T-helper 17 cell (primary cell): ENCODE measurements at regions not wholly inside any gene's neighbourhood (a gene's known extent, or its start where the extent isn't known, plus 50 kb on each side); places are given as distances from the start of the nearest gene placed in this dataset.

Source experiments
- ATAC-seq: fragments of 150-1000 bp; cut with Tn5 transposase; 2 replicates; pipeline ENCODE4 v1.10.0; 2021; ENCODE audit warnings: mild to moderate bottlenecking, moderate library complexity
- DNase-seq, 3 donors: peaks; one replicate each; pipeline versions ENCODE4 v3.0.0 to v3.0.0-alpha.2; 2020 to 2021
- H3K9me3 ChIP-seq: one replicate; pipeline ENCODE4 v1.7.0; 2013; ENCODE audit warnings: low read length, mild to moderate bottlenecking; ENCODE audit not compliant: control insufficient read depth, poor library complexity, severe bottlenecking
- H3K27ac Mint-ChIP-seq: one replicate; pipeline ENCODE4 v1.8.0; 2022; ENCODE audit warnings: mild to moderate bottlenecking, moderate library complexity, mixed read lengths
- H3K27me3 Mint-ChIP-seq: one replicate; pipeline ENCODE4 v1.8.0; 2022; ENCODE audit warnings: mixed read lengths
- H3K36me3 Mint-ChIP-seq: one replicate; pipeline ENCODE4 v1.8.0; 2022; ENCODE audit warnings: low read depth, mixed read lengths
- H3K4me1 Mint-ChIP-seq: one replicate; pipeline ENCODE4 v1.8.0; 2022; ENCODE audit warnings: mild to moderate bottlenecking, mixed read lengths
- H3K4me3 Mint-ChIP-seq: one replicate; pipeline ENCODE4 v1.8.0; 2022; ENCODE audit warnings: mild to moderate bottlenecking, moderate library complexity, mixed read lengths

- Mint-ChIP-seq H3K27ac (no peak overlapping the region), H3K4me3 (no peak overlapping the region)
These were observed 117.1 kb upstream of the AP1S2 start for GRCh38 chrX:15971696-15972095.

DNA sequence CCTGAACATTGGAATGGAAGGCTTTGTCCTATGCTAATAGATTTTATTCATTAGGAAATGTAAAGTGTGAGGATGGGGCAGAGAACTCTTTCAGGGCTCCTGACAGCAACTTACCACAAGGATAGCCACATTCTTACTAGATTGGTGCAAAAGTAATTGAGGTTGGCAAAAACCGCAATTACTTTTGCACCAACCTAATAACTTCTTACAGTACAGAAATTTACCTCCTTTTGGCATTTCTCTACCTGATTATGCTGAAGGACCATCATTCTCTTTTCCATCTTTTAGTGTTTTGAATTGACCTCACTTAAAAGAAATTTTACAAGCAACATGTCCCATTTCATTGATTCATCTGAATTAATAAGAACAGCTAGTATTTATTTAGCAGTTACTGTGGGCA lies 109.2 kb upstream of the AP1S2 start:
- no peak overlapping the region for H3K4me3 Mint-ChIP-seq
- H3K9me3 ChIP-seq = no peaks in the 10 kb centered on the region
- H3K4me1 Mint-ChIP-seq = no peaks in the 10 kb centered on the region
- H3K27me3 Mint-ChIP-seq = no peaks in the 10 kb centered on the region
- no peak for DNase-seq
- ATAC-seq = no peak
- no peak overlapping the region for H3K27ac Mint-ChIP-seq
- H3K36me3 Mint-ChIP-seq = no peaks in the 10 kb centered on the region

More at GRCh38 chrX:15971696-15972095, 117.1 kb upstream of the AP1S2 start:
- no peaks in the 10 kb centered on the region for H3K9me3 ChIP-seq
- no peaks in the 10 kb centered on the region for H3K27me3 Mint-ChIP-seq
- H3K4me1 Mint-ChIP-seq = peaks cover 4% of the 10 kb centered on the region
- DNase-seq (no peak), ATAC-seq (no peak)
- no peaks in the 10 kb centered on the region for H3K36me3 Mint-ChIP-seq

- Mint-ChIP-seq H3K4me1 (no peaks in the 10 kb centered on the region), H3K27ac (no peak overlapping the region), H3K36me3 (no peaks in the 10 kb centered on the region), H3K27me3 (no peaks in the 10 kb centered on the region), H3K4me3 (no peak overlapping the region)
- H3K9me3 ChIP-seq = no peaks in the 10 kb centered on the region
- ATAC-seq (no peak), DNase-seq (no peak)
These were observed 105.6 kb upstream of the AP1S2 start for GRCh38 chrX:15960237-15960636.

DNA sequence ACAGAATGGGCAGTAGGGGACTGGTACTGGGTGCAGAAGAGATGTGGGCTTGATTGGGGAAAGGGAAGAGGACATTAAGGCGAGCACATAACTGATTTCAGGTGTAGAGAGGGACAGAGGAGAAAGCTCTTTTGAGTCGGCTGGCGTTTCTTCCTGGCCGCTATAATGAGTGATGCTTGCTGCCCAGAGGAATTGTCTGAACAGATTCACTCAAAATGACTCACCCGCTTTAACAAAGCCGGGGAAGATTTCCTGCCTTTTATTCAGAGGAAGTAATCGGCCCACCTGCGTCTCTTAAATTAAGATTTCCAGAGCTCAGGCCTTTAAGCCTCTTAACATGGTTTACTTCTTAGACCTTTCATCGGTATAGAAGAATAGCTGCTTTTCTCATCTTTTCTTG lies 102.1 kb upstream of the AP1S2 start:
- no peak for DNase-seq
- H3K4me3 Mint-ChIP-seq = no peak overlapping the region
- no peaks in the 10 kb centered on the region for H3K27me3 Mint-ChIP-seq
- H3K36me3 Mint-ChIP-seq = no peaks in the 10 kb centered on the region
- no peak for ATAC-seq
- H3K4me1 Mint-ChIP-seq = no peaks in the 10 kb centered on the region
- H3K27ac Mint-ChIP-seq = no peak overlapping the region
- no peaks in the 10 kb centered on the region for H3K9me3 ChIP-seq

GRCh38 chrX:15953801-15954200 lies 99.2 kb upstream of the AP1S2 start:
- Mint-ChIP-seq H3K4me1 (no peaks in the 10 kb centered on the region), H3K27me3 (no peaks in the 10 kb centered on the region), H3K36me3 (no peaks in the 10 kb centered on the region), H3K4me3 (no peak overlapping the region), H3K27ac (no peak overlapping the region)
- ATAC-seq (no peak), DNase-seq (no peak)
- no peaks in the 10 kb centered on the region for H3K9me3 ChIP-seq

- H3K9me3 ChIP-seq = no peaks in the 10 kb centered on the region
- DNase-seq (no peak), ATAC-seq (no peak)
- Mint-ChIP-seq H3K27me3 (no peaks in the 10 kb centered on the region), H3K4me1 (no peaks in the 10 kb centered on the region), H3K4me3 (no peak overlapping the region), H3K36me3 (no peaks in the 10 kb centered on the region), H3K27ac (no peak overlapping the region)
These were observed 97.6 kb upstream of the AP1S2 start for GRCh38 chrX:15952212-15952611.

- ATAC-seq = no peak
- no peak for DNase-seq
- Mint-ChIP-seq H3K4me3 (no peak overlapping the region), H3K4me1 (no peaks in the 10 kb centered on the region), H3K27ac (no peak overlapping the region), H3K27me3 (no peaks in the 10 kb centered on the region), H3K36me3 (no peaks in the 10 kb centered on the region)
- no peaks in the 10 kb centered on the region for H3K9me3 ChIP-seq
These were observed 93.7 kb upstream of the AP1S2 start for GRCh38 chrX:15948318-15948660.

GRCh38 chrX:15947648-15948317 lies 93.2 kb upstream of the AP1S2 start:
- ATAC-seq (no peak), DNase-seq (no peak)
- H3K36me3 Mint-ChIP-seq = no peaks in the 10 kb centered on the region
- no peaks in the 10 kb centered on the region for H3K9me3 ChIP-seq
- no peak overlapping the region for H3K4me3 Mint-ChIP-seq
- H3K4me1 Mint-ChIP-seq = no peaks in the 10 kb centered on the region
- H3K27ac Mint-ChIP-seq = no peak overlapping the region
- H3K27me3 Mint-ChIP-seq = no peaks in the 10 kb centered on the region

DNA sequence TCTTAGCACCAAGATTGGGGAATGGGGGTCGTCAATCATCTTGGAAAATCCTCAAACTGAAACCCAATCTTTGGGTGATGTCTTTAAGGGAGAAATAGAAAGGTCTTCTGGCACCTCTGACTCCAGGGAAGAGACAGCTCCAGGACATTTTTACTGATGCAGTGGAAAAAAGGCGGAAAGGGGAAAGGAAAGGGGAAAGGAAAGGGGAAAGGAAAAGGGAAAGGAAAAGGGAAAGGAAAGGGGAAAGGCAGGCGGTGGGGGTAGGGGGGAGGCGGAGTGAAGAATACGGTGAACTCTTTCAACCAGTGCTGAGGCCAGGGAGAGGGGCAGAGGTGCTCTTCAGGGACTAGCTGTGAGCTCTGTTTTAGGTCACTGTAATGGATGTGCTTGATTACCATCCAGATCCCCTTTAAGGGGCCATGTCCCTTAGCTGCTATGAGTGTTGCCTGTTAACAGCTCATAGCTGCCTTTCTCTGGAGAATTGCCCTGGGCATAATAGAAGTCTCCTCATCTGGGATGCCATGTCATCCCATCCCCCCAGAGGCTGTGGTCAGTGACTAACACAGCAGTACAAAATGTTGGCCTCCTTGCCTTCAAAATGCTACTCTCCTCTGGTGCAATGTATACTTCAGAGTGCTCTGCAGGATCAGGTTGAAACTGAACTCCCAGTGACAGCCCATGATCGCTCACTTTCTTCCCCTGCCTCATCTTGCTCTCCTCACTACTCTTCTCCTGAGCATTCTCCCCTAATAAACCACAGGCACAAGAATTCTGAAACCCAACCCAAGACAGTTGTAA lies 92.4 kb upstream of the AP1S2 start:
- Mint-ChIP-seq H3K4me1 (no peaks in the 10 kb centered on the region), H3K27ac (no peak overlapping the region), H3K27me3 (no peaks in the 10 kb centered on the region), H3K4me3 (no peak overlapping the region), H3K36me3 (no peaks in the 10 kb centered on the region)
- ATAC-seq = no peak
- H3K9me3 ChIP-seq = no peaks in the 10 kb centered on the region
- DNase-seq = no peak

GRCh38 chrX:15943391-15943790 lies 88.8 kb upstream of the AP1S2 start:
- Mint-ChIP-seq H3K4me1 (no peaks in the 10 kb centered on the region), H3K36me3 (no peaks in the 10 kb centered on the region), H3K27me3 (no peaks in the 10 kb centered on the region), H3K4me3 (no peak overlapping the region), H3K27ac (no peak overlapping the region)
- DNase-seq (no peak), ATAC-seq (no peak)
- no peaks in the 10 kb centered on the region for H3K9me3 ChIP-seq

DNA sequence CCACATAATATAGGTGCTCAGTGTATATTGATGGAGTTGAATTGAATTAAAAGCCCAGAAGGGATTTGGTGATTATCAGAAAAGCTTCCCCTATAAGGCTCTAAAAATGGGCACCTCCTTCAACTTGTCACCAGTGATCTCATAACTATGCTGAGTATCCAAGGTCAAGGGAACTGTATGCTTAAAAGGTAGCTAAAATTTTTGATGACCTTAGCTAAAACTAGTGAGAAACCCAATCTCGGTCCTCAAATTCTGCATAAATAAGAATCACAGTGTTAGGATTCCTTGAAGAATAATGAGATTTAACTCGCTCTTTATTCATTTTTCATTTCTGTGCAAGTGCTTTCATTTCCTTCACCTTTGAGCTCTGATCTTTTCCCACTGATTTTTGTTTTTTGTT lies 87.7 kb upstream of the AP1S2 start:
- Mint-ChIP-seq H3K27ac (no peak overlapping the region), H3K4me1 (no peaks in the 10 kb centered on the region), H3K4me3 (no peak overlapping the region), H3K27me3 (no peaks in the 10 kb centered on the region), H3K36me3 (no peaks in the 10 kb centered on the region)
- no peaks in the 10 kb centered on the region for H3K9me3 ChIP-seq
- no peak for ATAC-seq
- DNase-seq = no peak

DNA sequence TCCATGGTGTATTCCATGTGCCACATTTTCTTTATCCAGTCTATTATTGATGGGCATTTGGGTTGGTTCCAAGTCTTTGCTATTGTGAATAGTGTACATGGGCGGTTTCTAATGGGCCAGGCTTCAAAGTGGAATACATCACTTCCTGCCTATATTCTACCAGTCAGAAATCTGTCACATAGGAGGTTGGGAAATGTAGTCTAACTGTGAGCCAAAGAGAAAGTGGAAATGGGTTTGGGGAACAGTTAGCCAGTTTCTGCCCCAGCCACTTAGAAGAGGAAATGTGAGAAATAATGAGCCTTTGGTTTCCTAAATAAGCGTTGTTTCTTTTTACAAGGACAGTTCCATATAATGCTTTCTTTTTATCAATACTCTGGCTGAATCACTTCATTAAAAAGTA lies 85.1 kb upstream of the AP1S2 start:
- H3K9me3 ChIP-seq = no peaks in the 10 kb centered on the region
- DNase-seq = no peak
- no peaks in the 10 kb centered on the region for H3K36me3 Mint-ChIP-seq
- no peak for ATAC-seq
- no peaks in the 10 kb centered on the region for H3K27me3 Mint-ChIP-seq
- no peak overlapping the region for H3K4me3 Mint-ChIP-seq
- H3K27ac Mint-ChIP-seq = no peak overlapping the region
- no peaks in the 10 kb centered on the region for H3K4me1 Mint-ChIP-seq

DNA sequence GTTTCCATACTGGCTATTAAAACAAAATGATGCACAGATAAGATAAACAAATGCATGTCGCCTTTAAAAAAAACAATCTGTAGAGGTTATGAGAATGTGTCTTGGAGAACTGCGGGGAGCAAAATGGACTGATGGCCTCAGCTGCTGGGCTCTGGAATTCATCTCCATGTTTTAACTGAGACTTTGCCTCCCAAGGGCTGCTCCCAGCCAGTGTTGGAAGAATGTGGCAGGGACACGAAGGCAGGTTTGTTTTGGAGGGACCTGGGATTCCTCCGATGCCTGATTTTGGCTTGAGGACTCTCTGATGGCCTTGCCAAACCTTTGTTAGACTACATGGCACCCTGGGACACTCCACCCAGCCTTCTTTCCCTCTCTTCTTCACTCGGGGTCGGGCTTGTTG lies 83.5 kb upstream of the AP1S2 start:
- ATAC-seq (no peak), DNase-seq (no peak)
- H3K27me3 Mint-ChIP-seq = peaks cover 5% of the 10 kb centered on the region
- no peaks in the 10 kb centered on the region for H3K36me3 Mint-ChIP-seq
- no peaks in the 10 kb centered on the region for H3K9me3 ChIP-seq
- H3K4me3 Mint-ChIP-seq = no peak overlapping the region
- H3K27ac Mint-ChIP-seq = no peak overlapping the region
- H3K4me1 Mint-ChIP-seq = no peaks in the 10 kb centered on the region

- DNase-seq (no peak), ATAC-seq (no peak)
- Mint-ChIP-seq H3K4me3 (no peak overlapping the region), H3K27me3 (peaks cover 31% of the 10 kb centered on the region), H3K4me1 (peaks cover 2% of the 10 kb centered on the region), H3K36me3 (peaks cover 3% of the 10 kb centered on the region), H3K27ac (no peak overlapping the region)
- no peaks in the 10 kb centered on the region for H3K9me3 ChIP-seq
These were observed 76.7 kb upstream of the AP1S2 start for GRCh38 chrX:15931362-15931761.
